GM19467 (cell line): ENCODE measurements at regions not wholly inside any gene's neighbourhood (a gene's known extent, or its start where the extent isn't known, plus 50 kb on each side); places are given as distances from the start of the nearest gene placed in this dataset.
"Not testable (repeated sequence)": the region's sequence is repeated elsewhere in the genome, so short reads cannot be mapped to it uniquely, and the experiment has no call there.

ENCODE experiments used
- ATAC-seq: cut with Tn5 transposase; IDR thresholded peaks from one replicate; pipeline ENCODE4 v1.9.1; 2021; ENCODE audit warnings: mild to moderate bottlenecking, moderate library complexity; ENCODE audit not compliant: unreplicated experiment

DNA sequence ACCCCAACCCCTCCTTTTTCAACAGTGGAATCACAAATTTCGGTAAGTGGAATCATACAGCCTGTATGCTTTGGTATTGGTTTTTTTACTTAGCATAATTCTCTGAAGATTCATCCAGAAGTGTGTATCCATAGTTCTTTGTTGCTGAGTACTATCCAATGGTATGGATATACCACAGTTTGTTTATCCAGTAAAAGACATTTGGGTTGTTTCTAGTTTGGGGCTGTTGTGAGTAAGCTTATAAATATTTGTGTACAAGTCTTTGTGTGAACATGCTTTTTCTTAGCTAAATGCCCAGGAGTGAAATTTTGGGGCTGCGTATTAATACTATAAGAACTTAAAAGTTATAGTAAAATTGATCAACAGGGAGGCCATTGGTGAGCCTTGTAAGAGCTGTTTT, 57.5 kb upstream of the GC start:
- no peak for ATAC-seq

DNA sequence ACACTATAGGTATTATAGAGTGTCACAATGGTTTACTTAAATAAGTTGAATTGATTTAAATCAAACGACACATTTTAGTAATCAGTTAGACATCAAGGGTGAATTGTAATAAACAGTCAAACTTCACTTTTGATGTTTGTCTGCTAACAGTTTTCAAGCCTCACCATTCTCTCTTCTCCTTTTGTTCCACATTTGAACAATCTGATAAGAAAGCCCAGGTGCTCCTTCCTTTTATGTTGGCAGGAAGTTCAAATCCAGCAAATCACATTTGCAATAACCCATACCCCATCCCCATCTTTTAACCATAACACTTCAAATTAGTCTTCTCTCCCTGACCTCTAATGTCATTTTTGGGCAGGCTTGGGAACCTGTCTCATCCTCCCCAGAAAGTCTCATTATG, 63.4 kb upstream of the GC start:
- no peak for ATAC-seq

DNA sequence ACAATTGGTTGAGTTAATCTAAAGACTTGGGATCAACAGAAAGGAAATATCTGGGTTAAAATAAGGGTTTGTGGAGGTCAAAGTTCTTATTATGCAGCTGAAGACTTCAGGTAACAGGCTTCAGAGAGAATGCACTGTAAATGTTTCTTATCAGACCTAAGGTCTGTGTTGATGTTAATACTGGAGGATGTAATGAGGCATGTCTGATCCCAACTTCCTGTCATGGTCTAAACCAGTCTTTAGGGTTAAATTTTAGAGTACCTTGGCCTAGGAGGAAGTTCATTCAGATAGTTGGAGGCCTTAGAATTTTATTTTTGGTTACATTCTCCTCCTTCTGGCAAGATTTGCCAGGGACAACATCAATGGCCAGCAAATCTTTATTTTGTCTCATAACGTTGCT, 72.1 kb upstream of the GC start:
- no peak for ATAC-seq

DNA sequence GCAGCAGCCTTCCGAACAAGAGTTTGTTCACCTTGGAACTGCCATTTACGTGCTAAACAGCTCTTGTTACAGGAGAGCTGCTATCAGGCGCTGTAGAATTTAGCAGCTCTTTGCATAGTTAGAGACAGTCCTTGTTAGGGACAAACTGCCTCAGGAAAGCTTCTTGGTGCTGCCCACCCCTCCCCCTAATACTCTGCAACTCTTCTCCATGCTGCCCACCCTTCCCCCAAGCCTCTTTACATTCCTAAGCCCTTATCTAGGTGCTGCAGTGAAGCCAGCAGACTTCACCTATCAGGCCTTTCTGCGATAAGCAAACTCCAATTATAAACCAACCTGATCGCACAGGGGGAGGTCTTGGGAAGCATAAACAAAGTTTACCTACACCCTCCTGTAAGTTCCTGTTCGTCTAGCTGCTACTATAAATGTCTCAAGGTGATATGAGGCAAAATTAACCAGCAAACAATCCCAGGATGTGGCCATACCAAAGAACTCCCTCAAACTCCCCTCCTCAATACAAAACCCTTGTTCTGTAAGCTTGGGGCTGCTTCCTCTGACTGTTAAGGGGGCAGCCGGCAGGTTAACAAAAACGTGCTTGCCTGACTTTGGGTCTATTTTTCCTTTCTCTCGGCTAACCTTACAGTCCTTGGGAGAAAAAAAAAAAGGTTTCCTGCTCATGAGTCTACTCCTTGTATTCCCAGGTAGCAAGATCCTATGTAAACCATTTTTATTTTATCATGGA, 74.0 kb upstream of the GC start:
- ATAC-seq, result no peak

DNA sequence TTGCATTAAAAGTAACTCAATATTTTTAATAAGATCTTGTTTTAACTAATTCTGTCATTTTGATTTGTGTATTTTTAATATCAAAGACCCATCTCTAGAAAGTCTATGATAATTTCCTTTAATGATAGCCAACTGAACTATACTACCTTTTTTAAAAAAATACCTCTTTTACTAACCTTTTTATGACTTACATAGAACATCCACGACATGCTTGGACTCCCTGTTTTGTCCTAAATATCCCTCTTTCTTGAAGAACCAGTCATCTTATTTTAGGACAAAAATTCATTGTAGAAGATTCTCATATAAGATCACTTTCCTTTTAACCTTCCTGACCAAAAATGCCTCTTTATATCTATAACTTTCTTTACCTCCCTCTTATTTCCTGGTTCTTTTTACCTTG, 76.8 kb upstream of the GC start:
- ATAC-seq, result no peak

DNA sequence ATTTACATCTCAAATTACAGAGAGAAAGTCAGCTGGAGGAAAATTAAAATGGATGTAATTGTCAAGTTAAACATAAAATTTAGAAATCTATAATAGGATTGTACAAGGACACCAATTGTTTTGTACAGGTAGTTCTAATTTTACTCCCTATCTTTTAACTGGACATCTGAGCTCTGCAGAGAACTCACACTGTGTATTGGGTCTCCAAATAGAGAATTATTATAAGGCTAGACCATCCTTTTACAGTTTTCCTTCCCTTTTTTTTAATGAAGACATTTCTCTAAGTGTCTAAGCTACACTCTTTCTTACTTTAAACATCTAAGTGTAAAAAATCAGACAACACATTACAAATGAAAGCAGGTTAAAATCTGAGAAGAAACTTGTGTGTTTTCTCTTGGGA, 78.4 kb upstream of the GC start:
- ATAC-seq, result no peak

DNA sequence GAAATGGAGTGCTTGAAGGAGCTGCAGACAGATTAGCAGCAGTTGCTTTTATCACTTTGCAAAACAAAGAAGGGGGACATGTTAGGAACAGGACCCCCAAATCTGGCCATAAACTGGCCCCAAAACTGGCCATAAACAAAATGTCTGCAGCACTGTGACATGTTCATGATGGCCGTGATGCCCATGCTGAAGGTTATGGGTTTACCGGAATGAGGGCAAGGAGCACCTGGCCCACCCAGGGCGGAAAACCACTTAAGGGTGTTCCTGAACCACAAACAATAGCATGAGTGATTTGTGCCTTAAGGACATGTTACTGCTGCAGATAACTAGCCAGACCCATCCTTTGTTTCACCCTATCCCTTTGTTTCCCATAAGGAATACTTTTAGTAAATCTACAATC, 79.6 kb upstream of the GC start:
- no peak for ATAC-seq

DNA sequence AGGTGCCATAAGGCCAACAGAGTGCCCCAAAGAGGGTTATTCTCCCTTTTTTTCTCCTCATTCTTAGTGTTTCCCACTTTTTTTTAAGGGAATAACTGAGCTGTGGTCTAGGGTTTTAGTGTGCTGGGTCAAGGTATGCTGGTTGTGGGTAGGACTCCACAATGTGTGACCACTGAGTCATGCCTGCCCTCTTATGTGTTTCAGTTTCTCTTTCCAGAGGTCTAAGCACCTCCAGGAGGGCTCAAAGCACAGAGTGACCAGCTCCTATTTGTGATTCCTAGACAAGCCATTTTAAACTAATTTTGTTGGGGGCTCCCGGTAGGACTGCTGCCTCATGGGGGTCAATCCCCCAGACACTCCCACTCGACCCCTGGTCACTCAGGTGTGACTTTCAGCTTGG, 80.5 kb upstream of the GC start:
- no peak for ATAC-seq

DNA sequence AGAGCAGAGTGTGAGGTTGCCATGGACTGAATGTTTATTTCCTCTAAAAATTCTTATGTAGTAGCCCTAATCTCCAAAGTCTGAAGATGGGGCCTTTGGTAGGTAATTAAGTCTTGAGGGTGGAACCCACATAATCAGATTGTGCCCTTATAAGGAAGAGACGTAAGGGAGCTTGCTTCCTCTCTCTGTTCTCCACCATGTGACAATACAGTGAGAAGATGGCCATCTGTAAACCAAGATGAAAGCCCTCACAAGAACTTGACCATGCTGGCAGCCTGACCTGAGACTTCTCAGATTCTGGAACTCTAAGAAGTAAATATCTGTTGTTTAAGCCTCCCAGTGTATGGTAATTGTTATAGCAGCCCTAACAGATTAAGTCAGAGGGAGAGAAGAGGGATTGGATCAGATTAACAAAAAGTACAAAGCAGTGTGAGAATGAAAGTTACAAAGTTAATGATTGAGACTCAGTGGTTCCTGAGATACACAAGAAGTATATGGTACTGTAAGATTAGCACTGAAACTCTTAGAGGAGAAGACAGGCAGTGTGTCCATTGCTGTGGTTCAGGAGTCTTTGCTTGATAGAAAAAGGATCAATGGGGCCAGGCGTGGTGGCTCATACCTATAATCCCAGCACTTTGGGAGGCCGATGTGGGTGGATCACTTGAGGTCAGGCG, 82.5 kb upstream of the GC start:
- ATAC-seq, result no peak

DNA sequence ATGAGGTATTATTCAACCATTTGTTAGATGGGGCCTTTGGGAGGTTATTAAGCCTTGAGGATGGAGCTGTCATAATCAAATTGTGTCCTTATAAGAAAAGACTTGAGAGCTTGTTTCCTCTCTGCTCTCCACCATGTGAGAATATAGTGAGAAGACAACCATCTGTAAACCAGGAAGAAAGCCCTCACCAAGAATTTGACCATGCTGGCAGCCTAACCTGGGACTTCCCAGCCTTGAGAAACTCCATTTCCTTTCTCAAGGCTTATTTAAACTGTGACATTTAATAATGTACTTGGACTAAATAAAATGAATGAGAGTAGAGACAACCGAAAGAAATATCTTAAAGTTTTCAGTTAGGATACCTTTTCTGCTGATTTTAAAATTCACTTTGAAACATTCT, 83.7 kb upstream of the GC start:
- ATAC-seq, result no peak

DNA sequence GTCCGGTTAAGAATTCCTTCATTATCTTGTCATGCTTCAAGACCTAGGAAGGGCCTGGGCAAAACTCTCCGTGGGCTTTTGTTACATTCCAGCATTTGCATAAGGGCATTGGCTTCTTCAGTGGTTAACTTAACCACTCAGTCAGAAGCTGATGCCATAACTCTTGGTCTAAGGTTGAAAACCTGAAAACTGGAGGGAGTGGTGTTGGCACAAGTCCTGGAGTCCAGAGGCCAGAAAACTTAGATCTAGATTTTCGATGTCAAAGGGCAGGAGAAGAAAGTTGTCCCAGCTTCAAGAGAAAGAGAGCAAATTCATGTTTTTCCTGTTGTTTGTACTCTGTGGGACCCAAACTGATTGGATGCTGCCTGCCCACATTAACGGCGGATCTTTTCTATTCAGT, 86.6 kb upstream of the GC start:
- ATAC-seq, result no peak

DNA sequence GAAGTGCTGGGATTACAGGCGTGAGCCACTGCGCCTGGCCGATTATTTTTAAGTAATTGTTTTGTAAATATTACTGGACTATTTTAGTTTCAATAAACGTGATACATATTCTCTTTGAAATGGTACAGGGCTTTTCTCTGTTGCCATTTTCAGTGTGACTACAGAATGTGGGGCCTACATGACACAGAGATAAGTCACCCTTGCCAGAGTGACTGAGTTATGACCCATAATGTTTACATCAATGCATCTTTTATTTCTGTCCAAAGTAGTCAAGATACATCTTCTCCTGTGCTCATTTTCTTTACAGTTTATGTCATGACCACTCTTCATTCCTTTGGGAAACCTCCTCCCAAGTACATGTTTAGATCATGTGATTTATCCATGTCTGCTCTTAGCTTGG, 88.3 kb upstream of the GC start:
- ATAC-seq, result no peak

DNA sequence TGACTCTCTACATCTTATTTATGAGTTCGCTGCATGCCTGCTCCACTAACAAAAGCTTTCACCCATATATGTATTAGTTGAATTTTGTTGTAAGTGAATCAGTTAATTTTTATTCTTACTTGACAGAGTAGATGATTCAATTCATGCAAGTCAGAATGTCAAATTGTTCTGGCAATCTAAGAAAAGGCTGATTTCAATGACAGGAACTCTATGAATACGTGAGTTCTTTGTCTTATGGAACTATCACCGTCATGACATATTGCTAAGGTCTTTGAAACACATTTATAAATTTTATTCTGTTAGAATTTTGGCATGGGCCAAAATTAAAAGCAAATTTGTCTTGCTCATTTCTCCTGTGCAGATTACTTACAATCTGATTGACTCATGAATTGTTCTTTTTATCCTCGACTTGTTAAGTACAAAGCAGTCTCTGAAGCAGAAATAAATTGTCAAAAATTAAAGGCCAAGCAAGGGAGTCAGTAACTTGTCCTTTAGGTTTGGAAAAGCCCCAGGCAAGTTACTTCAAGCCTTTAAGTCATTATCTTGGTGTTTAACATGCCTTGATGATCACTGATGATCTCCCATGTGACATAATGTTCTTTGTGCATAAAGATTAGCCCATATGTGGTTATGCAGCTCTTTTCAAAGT, 89.0 kb upstream of the GC start:
- ATAC-seq, result no peak

DNA sequence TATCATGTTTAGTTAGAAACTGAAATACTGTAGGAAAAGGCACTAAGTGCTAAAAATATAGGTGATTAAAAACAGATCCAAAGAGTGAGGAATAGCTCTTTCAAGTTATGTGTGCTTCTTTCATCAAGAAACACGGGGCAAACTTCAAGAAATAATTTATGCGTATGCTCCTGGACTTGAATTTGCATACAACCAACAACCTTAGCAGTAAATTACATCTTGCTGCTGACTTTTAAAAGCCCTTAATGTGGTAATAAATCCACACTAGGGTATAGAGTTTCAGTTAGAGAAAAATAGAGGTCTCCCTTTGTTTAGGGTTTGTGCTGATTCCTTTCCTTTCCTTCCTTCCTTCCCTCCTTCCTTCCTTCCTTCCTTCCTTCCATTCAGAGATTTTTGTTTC, 94.5 kb upstream of the GC start:
- no peak for ATAC-seq

DNA sequence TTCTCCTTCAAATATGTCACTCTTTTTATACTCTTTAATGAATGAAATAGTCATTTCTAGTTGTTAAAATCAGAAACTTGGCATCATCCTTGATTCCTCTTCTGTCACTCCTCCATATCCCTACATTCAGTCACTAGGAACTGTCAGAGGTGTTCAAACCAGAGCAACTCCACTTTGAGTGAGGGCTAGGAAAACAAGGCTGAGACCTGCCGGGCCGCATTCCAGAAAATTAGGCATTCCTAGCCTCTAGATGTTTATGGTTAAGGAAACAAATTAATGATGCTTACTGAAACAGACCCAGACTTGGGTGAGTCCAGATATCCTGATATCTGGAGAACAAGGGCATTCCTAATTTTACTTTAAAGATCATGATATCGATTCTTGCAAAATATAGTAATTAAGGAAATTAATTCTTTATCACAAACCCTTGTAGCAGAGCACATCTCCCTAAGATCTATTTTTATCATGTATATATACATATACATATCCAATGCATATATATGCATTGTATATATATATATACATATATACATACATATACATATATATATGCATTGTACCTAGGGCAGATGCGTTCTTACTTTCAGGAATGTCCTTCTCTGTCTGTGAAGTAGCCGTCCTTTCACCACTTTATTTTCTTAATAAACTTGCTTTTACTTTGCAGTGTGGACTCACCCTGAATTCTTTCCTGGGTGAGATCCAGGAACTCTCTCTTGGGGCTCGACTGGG, 98.4 kb upstream of the GC start:
- ATAC-seq, result no peak

DNA sequence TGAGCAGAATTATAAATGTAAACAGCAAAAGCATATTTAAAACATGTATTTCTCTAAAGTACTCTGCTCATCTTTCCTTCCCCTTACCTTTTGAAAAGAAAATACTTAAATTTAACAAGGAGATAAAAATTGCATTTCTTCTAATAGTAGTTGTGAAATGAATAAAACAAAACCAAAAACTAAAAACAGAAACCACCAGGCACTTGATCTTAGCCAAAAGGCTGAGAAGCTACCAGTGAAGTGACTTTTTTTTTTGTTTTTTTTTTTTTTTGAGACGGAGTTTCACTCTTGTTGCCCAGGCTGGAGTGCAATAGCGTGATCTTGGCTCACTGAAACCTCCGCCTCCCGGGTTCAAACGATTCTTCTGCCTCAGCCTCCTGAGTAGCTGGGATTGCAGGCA, 116.5 kb upstream of the GC start:
- not testable (repeated sequence) for ATAC-seq

DNA sequence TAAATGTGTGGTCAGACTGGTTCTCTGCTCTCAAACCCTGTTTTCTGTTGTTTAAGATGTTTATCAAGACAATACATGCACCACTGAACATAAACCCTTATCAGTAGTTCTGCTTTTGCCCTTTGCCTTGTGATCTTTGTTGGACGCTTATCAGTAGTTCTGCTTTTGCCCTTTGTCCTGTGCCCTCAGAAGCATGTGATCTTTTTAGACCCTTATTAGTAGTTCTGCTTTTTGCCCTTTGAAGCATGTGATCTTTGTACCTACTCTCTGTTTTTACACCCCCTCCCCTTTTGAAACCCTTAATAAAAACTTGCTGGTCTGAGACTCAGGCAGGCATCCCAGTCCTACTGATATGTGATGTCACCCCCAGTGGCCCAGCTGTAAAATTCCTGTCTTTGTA, 121.7 kb upstream of the GC start:
- ATAC-seq, result not testable (repeated sequence)

DNA sequence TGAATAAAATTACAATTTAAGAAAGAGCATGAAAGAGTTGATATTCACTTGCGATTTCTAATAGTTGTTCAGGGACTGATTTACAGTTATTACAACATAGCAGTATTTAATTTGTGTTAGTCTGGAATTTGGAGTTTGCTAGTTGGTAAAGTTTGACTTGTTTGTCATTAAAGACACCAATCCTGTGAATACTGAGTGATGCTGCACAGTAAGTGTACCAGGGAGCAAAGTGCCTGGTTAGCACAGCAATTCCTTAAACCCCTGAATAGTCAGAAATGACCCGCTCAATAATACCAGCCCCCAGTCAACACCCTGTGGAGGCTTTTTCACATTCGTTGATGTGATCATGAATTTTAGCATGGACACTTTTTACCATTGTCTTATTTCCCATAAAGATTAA, 122.2 kb upstream of the GC start:
- ATAC-seq, result no peak

DNA sequence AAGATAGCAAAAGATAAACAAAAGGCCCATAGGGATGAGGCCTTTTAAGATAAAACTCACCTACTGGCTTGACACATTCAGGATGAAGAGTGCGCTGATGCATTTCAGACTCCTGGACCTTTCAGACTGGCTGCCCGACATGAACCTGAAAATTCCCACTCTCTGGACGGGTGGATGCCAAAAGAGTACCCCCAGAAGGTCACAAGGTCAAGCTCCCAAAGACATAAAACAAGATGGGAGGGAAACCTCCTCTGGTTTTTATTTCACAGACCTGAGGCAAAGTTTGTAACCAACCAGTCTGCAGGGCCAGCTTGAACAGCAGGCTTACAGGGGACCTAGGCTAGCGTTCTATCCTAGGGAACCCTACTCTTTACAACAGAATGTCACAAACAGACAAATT, 123.2 kb upstream of the GC start:
- no peak for ATAC-seq

DNA sequence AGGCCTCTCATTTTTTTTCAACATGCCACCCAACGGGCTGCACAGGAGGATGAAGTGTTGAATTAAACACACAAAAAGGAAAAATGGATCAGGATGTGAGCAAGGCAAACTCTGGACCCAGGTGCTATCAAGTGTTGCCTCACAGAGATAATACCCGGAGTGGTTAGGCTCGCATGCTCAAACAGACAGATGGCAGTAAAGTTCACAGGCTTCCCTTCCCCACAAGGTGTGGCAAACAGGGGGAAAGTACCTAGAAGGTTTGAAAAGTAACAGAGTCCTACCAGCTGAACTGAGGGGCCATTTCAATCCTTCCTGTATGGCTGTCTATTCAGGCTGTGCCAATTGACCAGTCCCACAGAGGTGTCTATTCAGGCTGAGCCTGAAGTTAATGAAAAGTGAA, 123.9 kb upstream of the GC start:
- peak; percentile 67 for ATAC-seq

DNA sequence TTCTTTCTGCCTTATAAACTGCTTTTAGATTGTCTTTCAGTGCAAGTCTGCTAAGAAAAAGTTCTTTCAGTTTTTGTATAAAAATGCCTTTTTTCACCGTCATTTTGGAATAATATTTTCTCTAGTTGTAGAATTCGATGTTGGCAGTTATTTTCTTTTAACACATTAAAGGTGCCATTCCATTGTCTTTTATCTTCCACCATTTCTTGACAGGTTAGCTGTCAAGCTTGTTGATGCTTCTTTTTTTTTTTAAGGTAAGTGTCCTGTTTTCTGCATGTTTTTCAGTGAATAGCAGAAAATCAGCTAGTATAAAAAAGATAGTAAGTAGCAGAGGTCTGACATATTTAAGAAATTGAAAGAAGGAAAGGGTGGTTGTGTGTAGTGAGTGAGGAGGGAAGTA, 118.5 kb upstream of the NPFFR2 start:
- ATAC-seq, result no peak

DNA sequence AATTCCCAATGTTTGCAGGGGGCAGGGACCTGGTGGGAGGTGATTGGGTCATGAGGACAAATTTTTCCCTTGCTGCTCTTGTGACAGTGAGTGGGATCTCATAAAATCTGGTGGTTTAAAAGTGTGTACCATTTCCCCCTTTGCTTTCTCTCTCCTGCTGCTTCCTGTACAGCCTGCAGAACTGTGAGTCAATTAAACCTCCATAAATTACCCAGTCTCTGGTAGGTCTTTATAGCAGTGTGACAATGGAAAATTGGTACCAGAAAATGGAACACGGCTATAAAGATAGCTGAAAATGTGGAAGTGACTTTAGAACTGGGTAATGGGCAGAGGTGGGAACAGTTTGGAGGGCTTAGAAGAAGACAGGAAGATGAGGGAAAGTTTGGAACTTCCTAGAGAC, 108.7 kb upstream of the NPFFR2 start:
- ATAC-seq, result no peak
